ENCODE measurements at regions not wholly inside any gene's neighbourhood (a gene's known extent, or its start where the extent isn't known, plus 50 kb on each side); places are given as distances from the start of the nearest gene placed in this dataset.

DNA sequence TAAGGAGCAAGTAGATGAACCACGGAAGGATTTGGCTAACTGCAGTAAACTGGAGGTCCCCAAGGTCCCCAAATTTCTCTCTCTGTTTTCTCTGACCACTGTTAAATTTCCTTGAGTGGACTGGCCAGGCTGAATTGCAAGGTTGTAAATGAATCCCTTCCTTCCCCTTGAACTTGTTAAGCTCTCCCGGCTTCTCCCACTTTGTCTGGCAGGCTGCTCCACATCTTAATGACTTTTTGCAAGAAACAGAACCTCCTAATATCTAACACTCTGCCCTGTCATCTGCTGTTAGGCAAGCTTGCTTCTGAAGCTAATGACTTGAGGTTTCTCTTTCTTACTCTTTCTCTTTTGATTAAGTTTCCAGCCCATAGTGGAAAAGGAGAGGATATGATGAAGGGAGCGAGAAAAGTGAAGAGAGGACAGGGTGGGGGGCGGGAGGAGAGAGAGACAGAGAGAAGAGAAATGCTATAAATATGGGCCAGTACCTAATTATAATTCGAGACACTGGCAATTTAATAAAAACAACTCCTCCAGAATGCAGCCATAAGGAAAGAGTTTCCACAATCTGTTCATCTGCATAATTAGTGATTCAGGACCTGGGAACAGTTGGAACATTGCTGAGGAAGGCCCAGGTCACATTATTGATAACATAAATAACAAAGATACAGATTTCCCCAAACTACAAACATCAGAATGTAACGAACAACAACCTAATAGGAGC, 437.3 kb upstream of the MPDZ start:
- DNase-seq (ENCODE audit: low read depth): no peak

DNA sequence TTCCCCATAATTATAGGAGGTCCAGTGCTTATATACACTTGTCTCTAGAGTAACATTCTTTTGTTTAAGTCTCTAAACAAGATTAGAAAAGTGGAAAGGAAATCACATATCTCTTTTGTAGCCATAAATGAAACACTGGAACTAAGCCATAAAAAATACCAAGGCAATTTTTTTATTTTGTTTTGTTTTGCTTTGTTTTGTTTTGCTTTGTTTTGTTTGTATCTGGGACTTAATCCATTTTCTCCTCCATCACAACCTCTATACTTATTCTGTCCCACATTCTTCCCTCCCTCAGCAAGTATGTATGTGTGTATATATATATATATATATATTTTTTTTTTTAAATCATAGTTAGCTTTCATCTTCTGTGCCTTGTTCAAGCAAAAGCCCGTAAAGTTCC, 436.6 kb upstream of the MPDZ start:
- DNase-seq (ENCODE audit: low read depth): no peak

DNA sequence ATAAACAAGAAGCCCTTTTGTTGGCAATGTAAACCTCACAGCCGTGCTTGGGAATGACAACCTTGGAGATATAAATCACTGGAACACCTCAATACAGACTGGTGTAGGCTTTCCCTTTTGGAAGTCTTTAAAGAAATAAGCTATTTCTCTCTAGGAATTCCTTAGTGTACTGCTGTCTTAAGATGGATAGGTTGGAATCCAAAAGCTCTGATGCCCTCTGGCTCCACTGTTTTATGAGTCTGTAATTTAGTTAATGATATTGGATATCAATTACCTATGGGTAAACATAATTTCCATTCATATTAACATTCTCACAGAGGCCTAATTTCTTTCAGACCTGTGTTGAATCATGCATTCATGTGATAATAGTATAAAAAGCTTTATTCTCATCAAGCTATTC, 435.9 kb upstream of the MPDZ start:
- DNase-seq (ENCODE audit: low read depth): no peak

DNA sequence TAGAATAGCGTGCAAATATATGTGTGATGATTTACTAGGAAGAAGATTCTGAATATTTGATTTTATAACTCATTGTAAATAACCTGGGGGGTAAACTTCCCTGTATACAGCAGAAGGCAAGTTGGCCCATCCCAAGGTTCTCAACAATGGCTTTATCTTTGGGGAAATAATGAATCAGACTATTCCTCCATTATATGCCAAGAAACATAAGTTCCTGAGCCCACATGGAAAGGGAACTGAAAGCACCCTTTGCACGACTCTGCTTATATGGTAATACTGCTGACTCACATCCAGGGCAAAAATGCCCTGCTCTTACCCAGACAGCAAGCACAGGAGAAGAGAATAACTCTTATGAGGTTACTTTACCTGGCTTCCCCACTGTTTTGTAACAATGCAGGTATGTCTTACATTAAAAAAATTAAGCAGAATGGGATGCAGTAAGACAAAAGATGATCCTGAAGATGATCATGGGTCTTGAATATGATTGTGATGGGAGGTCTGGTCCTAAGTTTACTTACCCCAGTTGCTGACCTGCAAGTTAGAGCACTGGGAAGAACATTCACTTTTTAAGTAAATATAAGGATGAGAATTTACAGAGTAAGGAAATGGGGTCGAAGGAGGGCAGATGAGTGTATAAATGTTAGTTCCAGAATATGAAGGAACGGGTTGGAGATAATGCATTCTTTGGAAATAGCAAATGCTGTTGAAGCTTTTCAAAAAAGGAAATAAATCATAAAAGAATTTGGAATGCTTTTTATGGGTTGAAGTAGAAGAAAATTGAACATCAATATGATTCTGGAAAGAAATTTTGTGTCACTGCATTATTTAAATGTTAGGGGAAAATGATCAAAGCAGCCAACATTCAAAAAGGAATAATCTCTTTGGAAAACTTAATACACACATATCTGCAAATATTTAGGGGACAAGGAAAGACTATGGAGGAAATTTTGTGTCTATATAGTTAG, 428.4 kb upstream of the MPDZ start:
- no peak for DNase-seq (ENCODE audit: low read depth)

DNA sequence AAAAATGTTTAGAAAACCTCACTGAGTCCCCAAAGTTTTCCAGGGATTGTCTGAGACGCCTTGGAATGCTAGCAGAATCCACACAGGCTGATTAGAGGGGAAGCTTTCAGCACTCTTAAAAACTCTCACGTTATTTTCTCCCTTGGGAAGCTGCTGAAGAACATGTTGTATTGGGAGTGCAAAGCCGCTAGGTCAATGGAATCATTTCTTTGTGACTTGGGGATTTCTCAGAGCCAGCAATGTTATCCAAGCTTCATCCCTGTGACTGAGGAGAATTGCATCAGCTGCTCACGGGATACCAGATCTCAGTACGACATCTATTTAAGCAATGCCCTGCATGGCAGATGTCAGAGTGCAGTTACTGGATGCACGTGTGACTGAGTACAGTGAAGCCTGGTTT, 426.4 kb upstream of the MPDZ start:
- no peak for DNase-seq (ENCODE audit: low read depth)

DNA sequence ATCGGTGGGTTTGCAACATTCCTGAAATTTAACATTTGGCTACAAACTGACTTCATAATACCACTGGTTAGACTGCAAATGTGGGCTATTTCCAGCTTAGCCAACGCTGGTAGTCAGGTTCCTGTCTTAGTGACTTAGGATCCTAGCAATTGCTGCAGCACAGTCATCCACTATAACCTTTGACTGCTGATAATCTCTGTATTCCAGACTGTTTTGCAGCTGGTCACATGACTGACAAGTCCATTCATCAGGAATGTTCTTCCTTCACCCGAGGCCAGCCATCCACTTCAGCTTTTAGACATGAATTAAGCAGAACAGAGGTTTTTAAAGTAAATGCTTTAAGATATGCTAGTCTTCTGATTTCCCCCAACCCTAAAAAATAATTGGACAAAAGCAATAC, 425.9 kb upstream of the MPDZ start:
- no peak for DNase-seq (ENCODE audit: low read depth)

DNA sequence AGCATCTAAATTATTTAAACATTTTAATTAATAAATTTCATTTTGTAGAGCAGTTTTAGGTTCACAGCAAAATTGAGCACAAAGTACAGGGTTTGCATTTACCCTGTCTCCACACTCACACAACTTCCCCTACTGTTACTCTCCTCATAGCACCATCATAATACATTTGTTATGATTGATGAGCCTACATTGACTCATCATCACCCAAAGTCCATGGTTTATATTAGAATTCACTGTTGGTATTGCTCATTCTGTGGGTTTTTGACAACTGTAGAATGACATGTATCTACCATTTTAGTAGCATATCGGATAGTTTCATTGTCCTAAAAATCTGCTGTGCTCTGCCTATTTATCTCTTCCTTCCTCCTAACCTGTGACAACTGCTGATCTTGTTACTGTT, 411.1 kb upstream of the MPDZ start:
- DNase-seq (ENCODE audit: low read depth): no peak

DNA sequence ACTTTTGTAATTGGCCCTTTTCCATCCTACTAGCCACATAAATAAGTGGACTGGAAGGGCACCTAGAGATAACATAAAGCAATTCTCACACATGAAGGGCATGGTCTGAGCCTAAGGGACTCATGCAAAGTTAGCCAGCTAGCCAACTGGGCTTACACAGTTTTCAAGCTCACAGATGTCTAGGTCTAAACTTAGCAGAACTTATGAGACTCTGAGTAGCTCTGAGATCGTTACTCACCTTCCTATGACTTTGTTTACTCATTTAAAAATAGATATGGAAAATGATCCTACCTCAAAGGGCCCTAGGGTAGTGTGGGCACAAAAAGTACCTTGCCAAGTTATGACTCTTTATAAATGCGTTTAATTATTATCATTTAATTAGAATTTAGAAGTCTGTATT, 410.4 kb upstream of the MPDZ start:
- no peak for DNase-seq (ENCODE audit: low read depth)

DNA sequence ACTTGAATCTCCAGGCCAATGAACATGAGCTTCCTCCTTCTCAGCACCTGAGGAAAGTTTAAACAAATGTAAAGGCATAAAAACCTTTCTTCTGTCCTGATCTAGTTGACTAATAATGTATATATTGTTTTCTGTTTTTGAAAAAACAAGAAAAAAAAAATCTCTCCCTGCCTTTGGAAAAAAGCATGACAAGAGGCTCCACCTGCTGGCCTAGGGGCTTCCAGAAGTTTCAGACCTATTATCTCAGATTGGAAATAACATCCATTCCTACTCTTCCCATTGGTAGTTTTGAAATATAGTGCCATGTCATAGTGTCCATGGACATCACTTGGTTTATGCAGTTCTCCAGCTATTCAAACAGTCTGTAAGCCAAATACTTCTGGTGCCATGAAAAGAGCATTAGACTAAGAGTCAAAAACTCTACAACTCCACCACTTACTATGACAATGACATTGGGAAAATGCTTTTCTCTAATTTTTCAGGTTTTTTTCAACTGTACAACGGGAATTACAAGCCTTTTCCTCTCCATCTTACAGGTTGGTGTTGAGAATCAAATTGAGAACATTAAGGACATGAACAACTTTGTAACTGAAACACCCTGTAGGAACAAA, 409.6 kb upstream of the MPDZ start:
- DNase-seq (ENCODE audit: low read depth): no peak

DNA sequence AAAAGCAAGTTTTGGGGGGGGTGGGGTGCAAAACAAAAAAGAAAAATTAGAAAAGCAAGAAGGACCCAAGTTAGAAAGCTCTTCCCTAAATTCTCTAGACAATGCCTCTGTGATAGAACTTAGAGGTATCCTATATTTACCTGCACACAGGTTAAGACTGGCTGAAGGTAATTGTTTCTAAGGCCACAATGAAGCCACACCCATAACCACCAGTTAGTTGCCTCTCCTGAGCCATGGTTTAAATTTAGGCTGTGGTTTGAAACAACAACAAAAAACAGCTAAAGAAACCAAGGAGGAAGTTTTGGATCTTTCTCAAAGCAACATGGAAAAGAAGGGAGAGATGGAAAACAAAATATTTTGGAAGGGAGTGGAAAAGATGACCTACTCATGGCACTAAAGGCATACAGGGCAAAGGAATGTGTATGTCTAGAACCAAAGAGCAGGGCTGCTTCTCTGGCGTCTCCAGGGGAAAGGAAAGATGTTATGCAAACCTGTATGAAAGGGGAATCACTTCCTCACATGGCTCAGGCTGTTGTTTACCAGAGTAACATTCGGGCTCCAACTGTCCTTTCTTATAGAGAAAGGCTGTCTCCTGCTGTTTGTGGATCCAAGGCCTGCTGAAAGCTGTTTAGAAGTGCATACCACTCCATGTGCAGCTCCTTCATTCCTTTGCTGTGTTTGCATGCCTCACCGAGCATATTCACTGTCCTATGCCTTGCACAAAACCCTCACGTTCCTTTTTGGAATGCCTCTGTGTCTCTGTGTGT, 408.9 kb upstream of the MPDZ start:
- no peak for DNase-seq (ENCODE audit: low read depth)

DNA sequence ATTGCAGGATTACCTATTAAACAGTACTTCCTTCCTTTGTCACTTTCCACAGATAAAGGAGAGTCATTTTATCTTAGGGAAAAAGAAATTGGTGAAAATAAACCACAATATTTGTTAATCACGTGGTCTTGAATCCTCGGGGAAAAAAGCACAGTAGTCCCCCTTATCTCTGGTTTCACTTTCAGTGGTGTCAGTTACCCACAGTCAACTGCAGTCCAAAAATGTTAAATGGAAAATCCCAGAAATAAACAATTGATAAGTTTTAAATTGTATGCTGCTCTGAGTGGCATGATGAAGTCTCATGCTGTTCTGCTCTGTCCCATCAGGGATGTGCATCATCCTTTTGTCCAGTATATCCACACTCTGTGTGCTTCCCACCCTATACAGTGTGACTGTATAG, 405.2 kb upstream of the MPDZ start:
- no peak for DNase-seq (ENCODE audit: low read depth)

DNA sequence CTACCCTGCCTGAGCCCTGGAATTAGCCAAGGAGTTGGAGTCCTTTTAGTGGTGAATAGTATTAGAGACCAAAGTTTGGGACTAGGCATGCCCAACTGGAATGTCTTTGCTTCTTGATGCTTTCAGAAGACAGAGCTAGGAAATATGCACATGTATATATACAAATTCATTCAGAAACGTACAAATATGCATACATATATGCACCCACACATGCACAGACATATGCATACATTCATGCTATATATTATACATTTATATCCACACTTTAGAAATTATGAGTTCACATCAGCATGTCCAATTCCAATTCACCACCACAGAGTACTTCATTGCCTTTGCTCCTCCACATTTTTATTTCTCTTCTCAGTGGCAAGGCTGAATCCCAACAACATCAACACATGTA, 398.3 kb upstream of the MPDZ start:
- no peak for DNase-seq (ENCODE audit: low read depth)

DNA sequence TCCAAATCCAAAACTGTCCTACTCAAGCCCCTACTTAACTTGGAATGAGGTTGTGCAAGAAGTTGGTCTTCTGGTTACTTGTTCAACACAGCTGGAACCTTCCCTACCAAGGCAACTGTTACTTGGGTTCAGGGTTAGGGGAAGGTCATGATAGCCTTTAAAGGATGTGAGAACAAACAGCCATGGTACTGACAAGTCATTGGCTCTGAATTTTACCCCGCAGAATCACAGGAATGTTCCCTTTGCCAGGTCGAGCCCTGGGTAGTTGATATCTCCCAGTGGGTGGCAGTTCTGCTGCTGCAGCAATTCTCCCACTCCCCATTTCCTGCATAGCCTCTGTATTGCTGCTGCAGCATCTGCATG, 396.1 kb upstream of the MPDZ start:
- no peak for DNase-seq (ENCODE audit: low read depth)

DNA sequence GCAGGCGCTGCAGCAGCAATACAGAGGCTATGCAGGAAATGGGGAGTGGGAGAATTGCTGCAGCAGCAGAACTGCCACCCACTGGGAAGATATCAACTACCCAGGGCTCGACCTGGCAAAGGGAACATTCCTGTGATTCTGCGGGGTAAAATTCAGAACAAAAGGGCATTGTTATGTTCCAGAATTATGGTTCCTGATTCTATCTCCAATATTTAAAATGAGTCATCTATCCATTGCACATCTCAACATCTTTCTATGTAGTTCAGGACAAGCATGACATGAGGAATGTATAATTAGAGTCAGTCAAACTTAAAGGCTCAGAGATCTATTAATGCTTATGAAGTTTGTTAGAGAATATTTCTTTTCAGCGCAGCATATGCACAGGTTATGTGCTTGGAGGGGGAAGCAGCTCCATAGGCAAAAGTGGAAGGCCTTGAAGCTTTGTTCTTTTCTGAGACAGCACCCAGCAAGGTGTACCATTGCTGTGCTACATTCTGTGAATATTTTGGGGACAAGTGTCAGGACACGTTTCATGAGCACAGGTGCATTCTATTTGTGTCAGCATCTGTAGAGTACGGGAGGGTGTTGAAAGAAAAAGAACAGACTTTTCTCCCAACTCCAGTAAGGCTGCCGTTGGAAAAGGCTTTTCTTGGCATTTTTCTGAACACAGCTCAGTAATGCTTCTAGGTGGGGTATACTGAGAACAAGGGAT, 395.6 kb upstream of the MPDZ start:
- DNase-seq (ENCODE audit: low read depth): no peak

DNA sequence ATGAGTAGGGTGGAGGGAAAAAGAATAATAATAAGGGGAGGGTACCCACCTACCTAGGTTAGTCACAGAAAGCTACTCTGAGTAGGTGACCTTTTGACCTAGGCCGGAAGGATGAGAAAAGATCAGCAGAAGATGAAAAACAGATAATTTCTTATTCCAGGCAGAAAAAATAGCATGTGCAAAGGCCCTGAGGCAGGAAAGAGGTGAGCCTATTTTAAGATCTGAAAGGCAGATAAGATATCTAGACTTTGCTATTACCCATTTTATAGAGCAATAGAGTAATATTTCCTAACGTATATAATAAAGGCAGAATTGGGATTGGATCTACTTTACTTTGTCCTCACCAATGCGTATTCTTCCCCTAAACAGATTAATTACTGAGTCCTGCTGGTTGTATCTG, 393.9 kb upstream of the MPDZ start:
- no peak for DNase-seq (ENCODE audit: low read depth)

DNA sequence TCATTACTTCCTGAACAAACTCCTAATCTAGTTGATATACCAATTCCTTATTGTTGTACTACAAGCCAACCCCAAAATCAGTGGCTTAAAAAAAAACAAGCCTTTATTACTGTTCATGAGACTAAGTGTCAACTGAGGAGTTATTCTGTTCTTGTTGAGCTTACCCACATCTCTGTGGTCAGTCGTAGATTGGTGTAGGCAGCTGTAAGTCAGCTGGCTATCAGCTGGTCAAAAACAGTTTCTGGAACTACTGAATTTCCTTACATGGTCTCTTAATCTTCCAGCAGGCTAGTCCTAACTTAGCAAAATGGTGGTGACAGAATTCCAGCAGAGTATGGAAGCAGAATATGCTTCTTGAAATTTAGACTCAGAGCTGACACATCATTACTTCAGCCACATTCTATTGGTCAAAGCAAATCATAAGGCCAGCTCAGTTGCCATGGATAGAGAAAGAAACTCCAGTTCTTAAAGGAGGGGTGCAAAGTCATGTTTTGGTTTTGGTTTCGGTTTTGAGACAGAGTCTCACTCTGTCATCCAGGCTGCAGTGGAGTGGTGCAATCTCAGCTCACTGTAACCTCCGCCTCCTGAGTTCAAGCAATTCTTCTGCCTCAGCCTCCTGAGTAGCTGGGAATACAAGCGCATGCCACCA, 386.1 kb upstream of the MPDZ start:
- no peak for DNase-seq (ENCODE audit: low read depth)

DNA sequence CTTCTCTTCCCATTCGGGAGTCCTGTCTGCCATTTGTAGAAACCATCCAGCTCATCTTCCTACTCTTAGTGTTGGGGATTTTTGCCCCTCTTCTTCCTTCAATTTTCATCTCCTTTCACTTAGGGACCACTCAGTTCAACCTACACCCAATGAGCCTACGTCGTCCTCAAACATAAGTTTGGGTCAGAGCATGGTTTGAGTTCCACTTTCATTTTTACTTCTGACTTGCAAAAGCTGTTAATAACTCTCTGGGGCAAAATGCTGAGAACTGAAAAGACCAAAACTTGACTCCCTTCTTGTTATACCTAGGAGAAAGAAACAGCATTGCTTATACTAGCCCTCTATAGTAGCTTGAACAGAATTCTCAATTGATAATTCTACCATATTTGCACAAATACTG, 381.5 kb upstream of the MPDZ start:
- no peak for DNase-seq (ENCODE audit: low read depth)

DNA sequence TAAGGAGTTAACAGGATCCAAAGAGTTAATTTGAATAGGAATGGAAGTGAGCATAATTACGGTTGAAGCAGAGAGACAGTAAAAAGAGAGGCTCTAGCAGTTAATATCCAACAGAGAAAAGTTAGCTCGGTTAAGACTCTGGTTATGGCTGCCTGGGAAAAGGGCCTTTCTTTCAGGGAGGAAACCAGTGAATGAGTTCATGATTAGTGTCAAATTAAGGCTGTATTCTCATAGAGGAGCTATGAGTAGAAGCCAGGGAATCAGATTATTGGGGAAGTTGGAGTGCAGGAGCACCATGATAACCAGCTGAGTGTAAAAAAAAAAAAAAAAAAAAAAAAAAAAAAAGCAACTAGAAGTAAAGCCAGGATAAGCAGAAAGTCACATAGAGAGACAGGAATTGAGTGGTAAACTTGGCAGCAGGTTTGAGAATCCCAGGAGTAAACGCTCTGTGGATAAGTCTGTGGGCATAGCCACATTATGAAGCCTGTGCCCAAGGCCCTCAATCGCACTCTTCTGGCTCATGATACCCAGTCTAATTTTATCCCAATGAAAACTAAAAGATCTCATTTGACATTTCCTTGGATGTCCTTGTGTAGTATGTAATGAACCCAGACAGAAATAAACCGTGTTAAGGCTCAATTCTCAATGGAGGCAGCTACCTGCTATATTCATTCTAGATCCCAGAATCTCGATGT, 372.6 kb upstream of the MPDZ start:
- no peak for DNase-seq (ENCODE audit: low read depth)

DNA sequence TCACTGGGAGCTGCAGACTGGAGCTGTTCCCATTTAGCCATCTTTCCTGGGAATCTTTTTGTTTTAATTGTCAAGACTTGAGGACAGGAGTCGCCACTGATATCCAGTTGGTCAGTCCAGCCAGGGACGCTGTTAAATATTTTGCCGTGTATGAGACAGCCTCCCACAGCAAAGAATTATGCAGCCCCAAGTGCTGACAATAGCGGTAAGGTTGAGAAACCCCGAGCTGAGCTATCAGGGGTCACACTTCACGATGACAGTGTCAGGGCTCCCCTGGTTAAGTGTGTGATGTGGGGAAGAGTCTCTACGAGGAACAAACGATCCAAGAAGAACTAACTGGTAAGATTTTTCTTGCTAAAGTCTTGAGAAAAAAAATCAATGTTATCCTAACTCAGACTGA, 372.0 kb upstream of the MPDZ start:
- DNase-seq (ENCODE audit: low read depth): no peak

DNA sequence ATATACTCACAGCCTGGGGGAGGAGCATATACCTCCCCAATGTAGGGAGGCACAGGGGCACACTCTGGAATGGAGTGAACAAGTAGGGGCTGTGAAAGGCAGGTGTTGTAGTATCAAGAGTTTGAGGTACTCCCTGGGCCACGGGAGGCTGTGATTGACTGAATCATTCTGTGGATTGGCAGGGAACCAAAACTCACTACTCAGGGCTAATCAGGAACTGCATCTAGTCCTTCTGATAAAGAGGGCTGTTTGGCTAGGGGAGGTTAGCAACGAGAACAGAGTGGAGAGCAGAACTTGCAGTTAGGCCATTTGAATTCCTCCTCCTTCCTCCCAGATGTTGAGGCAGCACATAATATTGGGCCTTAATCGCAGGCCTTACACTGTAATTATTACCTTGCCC, 369.2 kb upstream of the MPDZ start:
- no peak for DNase-seq (ENCODE audit: low read depth)

DNA sequence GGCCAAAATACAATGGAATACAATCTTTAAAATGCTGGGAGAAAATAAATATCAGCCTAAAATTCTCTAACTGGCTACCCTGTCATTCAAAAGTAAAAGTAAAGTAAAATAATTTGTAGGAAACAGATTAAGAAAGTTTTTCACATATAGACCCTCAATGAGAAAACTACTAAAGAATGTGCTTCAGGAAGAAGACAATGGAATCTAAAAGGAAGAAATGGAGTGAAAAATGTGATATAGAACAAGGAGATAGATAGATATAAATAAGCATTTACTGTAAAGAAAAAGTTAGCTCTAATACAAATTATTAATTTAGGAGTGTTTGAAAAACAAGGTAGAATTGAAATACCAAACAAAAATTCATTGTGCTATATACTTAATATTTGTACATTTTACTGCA, 368.6 kb upstream of the MPDZ start:
- DNase-seq (ENCODE audit: low read depth): no peak

All from non-pigmented ciliary epithelial cell (primary cell).